ENCODE measurements at regions not wholly inside any gene's neighbourhood (a gene's known extent, or its start where the extent isn't known, plus 50 kb on each side); places are given as distances from the start of the nearest gene placed in this dataset.

- TF ChIP-seq, protein P1, sequence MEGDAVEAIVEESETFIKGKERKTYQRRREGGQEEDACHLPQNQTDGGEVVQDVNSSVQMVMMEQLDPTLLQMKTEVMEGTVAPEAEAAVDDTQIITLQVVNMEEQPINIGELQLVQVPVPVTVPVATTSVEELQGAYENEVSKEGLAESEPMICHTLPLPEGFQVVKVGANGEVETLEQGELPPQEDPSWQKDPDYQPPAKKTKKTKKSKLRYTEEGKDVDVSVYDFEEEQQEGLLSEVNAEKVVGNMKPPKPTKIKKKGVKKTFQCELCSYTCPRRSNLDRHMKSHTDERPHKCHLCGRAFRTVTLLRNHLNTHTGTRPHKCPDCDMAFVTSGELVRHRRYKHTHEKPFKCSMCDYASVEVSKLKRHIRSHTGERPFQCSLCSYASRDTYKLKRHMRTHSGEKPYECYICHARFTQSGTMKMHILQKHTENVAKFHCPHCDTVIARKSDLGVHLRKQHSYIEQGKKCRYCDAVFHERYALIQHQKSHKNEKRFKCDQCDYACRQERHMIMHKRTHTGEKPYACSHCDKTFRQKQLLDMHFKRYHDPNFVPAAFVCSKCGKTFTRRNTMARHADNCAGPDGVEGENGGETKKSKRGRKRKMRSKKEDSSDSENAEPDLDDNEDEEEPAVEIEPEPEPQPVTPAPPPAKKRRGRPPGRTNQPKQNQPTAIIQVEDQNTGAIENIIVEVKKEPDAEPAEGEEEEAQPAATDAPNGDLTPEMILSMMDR (conservative IDR thresholded peaks at IDR 0.05): no peak
- no peak for TF ChIP-seq ZFX (IDR thresholded peaks at IDR 0.05)
- no peak overlapping the region for H3K27ac ChIP-seq
Observed at GRCh38 chr3:24802614-24803013, 308.0 kb upstream of the THRB start.

- H3K27ac ChIP-seq: no peak overlapping the region
- TF ChIP-seq, protein P1 (conservative IDR thresholded peaks at IDR 0.05): no peak
- TF ChIP-seq ZFX (IDR thresholded peaks at IDR 0.05): no peak
Observed at GRCh38 chr3:24804095-24804494, 309.4 kb upstream of the THRB start.

DNA sequence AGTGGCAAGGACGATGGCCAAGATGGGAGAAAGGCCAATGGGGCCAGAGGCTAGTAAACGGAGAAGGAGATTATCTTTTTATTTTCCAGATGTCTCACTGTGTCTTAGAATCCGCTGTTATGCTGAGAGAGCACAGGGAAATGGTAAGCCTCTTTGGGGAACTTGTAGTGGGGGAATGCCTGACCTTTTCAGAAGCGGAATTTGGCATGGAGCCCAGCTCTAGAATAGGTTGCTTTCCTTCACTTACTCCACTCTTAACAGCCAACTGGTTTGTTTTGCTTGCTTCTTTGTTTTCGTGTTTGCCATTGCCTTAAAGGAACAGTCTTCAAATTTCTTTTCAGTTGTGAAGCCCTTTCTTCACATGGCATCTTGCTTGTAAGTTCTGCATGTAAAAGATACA lies 316.2 kb upstream of the THRB start:
- no peak for TF ChIP-seq ZFX (IDR thresholded peaks at IDR 0.05)
- TF ChIP-seq, protein P1 (conservative IDR thresholded peaks at IDR 0.05): no peak
- no peak overlapping the region for H3K27ac ChIP-seq

- no peak overlapping the region for H3K27ac ChIP-seq
- TF ChIP-seq ZFX (IDR thresholded peaks at IDR 0.05): no peak
- TF ChIP-seq, protein P1 (conservative IDR thresholded peaks at IDR 0.05): no peak
Observed at GRCh38 chr3:24812116-24812515, 317.5 kb upstream of the THRB start.

- TF ChIP-seq, protein P1 (conservative IDR thresholded peaks at IDR 0.05): no peak
- no peak for TF ChIP-seq ZFX (IDR thresholded peaks at IDR 0.05)
- no peak overlapping the region for H3K27ac ChIP-seq
Observed at GRCh38 chr3:24818055-24818454, 323.4 kb upstream of the THRB start.

DNA sequence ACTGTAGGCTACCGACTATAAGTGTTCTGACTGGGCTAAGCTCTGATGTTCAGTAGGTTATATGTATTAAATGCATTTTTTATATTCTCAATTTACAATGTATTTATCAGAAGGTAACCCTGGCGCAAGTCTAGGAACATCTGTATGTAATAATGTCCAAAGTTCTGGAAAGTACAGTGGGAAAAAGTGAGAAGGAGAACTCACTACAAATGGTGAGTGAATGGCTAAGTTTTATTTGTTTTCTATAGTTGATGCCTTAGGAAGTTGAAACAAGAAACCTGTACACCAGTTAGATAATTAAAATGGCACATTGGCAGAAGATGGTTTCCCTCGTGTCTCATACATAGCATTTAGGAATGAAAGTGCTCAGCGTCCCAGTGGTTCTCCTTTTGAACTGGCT lies 333.4 kb upstream of the THRB start:
- H3K27ac ChIP-seq: no peak overlapping the region
- TF ChIP-seq, protein P1 (conservative IDR thresholded peaks at IDR 0.05): no peak
- TF ChIP-seq ZFX (IDR thresholded peaks at IDR 0.05): no peak

- peak overlapping the region; percentile 78 for H3K27ac ChIP-seq
- TF ChIP-seq, protein P1 (conservative IDR thresholded peaks at IDR 0.05): no peak
- TF ChIP-seq ZFX (IDR thresholded peaks at IDR 0.05): no peak
Observed at GRCh38 chr3:24828551-24828950, 333.9 kb upstream of the THRB start.

Data from C4-2B (cell line).